ENCODE measurements at regions not wholly inside any gene's neighbourhood (a gene's known extent, or its start where the extent isn't known, plus 50 kb on each side); places are given as distances from the start of the nearest gene placed in this dataset.

DNA sequence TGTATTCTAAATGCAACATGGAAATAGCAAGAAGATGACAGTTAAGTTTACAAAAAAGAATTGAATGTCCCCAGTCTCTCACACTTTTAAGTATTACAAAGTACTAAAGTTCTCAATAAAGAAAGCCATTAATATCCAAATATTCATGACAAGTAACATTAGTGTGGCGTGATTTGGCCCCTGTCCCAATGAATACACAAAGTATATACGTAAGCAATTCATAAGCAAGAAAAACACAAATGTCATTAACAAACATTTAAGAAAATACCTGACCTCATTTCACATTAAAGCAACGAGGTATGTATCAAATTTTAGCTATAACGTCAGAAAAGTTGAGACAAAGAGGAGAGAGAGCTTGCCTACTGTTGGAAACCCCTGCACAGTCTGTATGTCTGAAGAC is 241.9 kb upstream of the IRS2 start:
- Histone ChIP-seq H3K4me1 (ENCODE audit: control insufficient read depth, insufficient read depth, low read length) (peaks cover 11% of the 10 kb centered on the region; the same call in 1 of the 2 replicates), H3K4me3 (ENCODE audit: low read depth, low read length) (no peak overlapping the region), H3K9ac (ENCODE audit: low read depth, low read length) (no peak overlapping the region), H3K9me3 (ENCODE audit: control insufficient read depth, insufficient read depth, low read length) (no peaks in the 10 kb centered on the region), H3K27me3 (ENCODE audit: control insufficient read depth, insufficient read depth, low read length) (no peaks in the 10 kb centered on the region), H3K36me3 (ENCODE audit: control insufficient read depth, insufficient read depth, low read length) (no peaks in the 10 kb centered on the region), H3K27ac (ENCODE audit: low read depth, low read length) (no peak overlapping the region)

DNA sequence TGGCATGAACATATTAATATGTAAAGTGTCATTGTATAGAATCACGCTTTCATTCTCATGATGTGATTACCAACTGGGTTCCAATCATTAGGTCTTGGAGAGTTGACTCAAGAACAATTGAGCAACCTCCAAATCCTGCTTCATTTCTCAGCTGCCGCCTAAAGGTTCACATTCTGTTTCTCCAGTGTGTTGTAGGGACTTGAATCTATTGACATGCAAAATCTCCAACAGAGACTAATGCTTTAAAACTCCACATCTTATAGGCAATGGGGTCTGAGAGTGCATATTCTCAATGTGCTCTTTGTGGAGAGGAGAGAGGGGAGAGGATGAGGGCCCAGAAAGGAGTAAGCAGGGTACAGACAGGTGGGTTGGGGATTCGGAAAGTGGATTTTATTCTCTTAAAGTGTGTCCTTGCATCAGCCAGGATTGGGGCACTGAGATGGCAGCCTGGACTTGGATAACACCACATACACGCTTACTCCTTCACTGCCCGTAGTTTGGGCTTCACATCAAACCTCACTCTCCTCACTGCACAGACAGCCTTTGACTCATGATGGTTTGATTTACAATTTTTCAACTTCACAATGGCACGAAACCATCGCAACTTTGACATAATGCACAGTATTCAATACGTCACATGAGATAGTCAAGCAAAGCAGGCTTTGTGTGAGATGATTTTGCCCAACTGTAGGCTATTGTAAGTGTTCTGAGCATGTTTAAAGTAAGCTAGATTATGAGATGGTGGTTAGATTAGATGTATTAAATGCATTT is 241.3 kb upstream of the IRS2 start:
- no peaks in the 10 kb centered on the region for H3K27me3 ChIP-seq (ENCODE audit: control insufficient read depth, insufficient read depth, low read length)
- no peaks in the 10 kb centered on the region for H3K9me3 ChIP-seq (ENCODE audit: control insufficient read depth, insufficient read depth, low read length)
- H3K36me3 ChIP-seq (ENCODE audit: control insufficient read depth, insufficient read depth, low read length), result no peaks in the 10 kb centered on the region
- no peak overlapping the region for H3K9ac ChIP-seq (ENCODE audit: low read depth, low read length)
- H3K4me1 ChIP-seq (ENCODE audit: control insufficient read depth, insufficient read depth, low read length), result peaks cover 11% of the 10 kb centered on the region; the same call in 1 of the 2 replicates
- H3K4me3 ChIP-seq (ENCODE audit: low read depth, low read length), result no peak overlapping the region
- no peak overlapping the region for H3K27ac ChIP-seq (ENCODE audit: low read depth, low read length)

DNA sequence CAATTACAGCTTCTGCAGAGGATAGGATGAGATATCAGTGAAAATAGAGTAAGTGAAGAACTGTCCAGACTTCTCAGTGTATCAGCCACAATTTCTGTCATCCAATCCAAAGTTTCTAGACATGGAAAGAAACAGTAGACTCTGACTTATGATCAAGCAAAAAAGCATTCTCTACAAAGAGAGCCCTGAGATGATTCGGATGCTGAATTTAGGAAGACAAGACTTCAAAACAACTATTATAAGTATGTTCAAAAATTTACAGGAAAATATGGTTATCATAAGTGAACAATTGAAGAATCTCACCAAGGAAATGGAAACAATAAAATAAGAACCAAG is 238.2 kb upstream of the IRS2 start:
- peaks cover 11% of the 10 kb centered on the region; the same call in 1 of the 2 replicates for H3K4me1 ChIP-seq (ENCODE audit: control insufficient read depth, insufficient read depth, low read length)
- no peaks in the 10 kb centered on the region for H3K9me3 ChIP-seq (ENCODE audit: control insufficient read depth, insufficient read depth, low read length)
- no peak overlapping the region for H3K4me3 ChIP-seq (ENCODE audit: low read depth, low read length)
- H3K9ac ChIP-seq (ENCODE audit: low read depth, low read length), result no peak overlapping the region
- H3K27me3 ChIP-seq (ENCODE audit: control insufficient read depth, insufficient read depth, low read length), result no peaks in the 10 kb centered on the region
- no peak overlapping the region for H3K27ac ChIP-seq (ENCODE audit: low read depth, low read length)
- H3K36me3 ChIP-seq (ENCODE audit: control insufficient read depth, insufficient read depth, low read length), result no peaks in the 10 kb centered on the region

DNA sequence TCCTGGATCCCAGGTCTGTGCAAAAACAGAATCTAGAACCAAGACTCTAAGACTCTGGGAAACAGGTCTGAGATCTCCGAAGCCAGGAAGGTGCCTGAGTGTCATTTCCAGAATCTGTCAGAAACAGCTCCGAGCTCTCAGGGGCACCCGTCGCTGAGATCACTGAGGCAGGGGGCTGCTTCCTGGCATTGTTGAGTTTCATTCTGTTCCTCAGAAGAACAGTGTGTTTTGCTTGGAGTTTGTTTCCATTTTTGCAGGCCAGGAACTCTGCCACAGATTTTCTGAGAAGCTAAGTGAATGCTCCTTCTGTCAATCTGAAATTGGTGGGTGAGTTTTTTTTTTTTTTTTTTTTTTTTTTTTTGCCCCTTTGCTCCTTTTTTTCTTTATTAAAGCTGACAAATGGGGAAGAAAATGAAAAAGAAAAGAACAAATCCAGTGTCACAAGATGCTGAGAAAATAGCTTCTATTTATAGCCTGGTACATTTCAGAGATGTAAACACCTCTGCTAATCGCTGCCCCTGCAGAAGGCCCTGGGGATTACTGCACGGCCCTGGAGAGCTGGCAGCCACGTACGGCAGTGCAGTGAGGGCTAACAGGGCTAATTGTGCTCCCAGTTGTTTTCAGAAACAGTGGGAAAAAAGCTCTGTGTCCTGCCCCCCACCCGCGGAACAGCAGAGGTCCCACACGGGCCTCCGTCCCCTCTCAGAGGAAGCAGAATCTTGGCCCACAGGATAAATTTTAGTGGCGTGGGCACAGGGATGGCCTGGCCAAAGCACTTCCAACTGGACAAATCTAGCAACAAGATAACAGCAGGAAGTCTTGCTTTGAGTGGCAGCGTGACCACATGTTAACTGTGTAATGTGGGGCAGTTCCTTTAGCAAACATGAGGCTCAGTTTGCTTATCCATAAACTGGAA is 237.6 kb upstream of the IRS2 start:
- Histone ChIP-seq H3K27ac (ENCODE audit: low read depth, low read length) (no peak overlapping the region), H3K27me3 (ENCODE audit: control insufficient read depth, insufficient read depth, low read length) (no peaks in the 10 kb centered on the region), H3K36me3 (ENCODE audit: control insufficient read depth, insufficient read depth, low read length) (no peaks in the 10 kb centered on the region), H3K4me3 (ENCODE audit: low read depth, low read length) (no peak overlapping the region), H3K4me1 (ENCODE audit: control insufficient read depth, insufficient read depth, low read length) (peaks cover 11% of the 10 kb centered on the region; the same call in 1 of the 2 replicates), H3K9me3 (ENCODE audit: control insufficient read depth, insufficient read depth, low read length) (no peaks in the 10 kb centered on the region), H3K9ac (ENCODE audit: low read depth, low read length) (no peak overlapping the region)

DNA sequence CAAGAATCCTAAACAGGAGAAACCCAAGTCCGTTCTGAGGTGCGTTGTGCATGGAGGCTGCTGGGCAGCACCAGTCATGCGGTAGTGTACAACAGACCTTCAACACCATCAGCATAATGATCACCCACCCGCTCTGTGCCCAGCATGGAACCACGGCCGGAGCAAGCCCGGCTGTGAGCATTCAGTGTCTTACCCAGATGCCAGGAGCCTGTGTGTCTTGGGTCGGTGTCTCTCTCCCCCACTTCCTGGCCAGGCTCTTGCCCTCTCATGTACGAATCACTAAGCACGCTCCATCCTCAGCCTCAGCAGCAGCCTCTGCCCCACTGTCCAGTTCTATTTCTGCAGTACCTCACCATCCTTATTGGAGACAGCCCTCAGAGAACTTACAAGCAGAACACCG is 231.6 kb upstream of the IRS2 start:
- H3K27me3 ChIP-seq (ENCODE audit: control insufficient read depth, insufficient read depth, low read length), result no peaks in the 10 kb centered on the region
- H3K9me3 ChIP-seq (ENCODE audit: control insufficient read depth, insufficient read depth, low read length), result no peaks in the 10 kb centered on the region
- H3K27ac ChIP-seq (ENCODE audit: low read depth, low read length), result no peak overlapping the region
- no peak overlapping the region for H3K9ac ChIP-seq (ENCODE audit: low read depth, low read length)
- H3K4me1 ChIP-seq (ENCODE audit: control insufficient read depth, insufficient read depth, low read length), result peaks cover 4% of the 10 kb centered on the region; the same call in 1 of the 2 replicates
- no peak overlapping the region for H3K4me3 ChIP-seq (ENCODE audit: low read depth, low read length)
- no peaks in the 10 kb centered on the region for H3K36me3 ChIP-seq (ENCODE audit: control insufficient read depth, insufficient read depth, low read length)

DNA sequence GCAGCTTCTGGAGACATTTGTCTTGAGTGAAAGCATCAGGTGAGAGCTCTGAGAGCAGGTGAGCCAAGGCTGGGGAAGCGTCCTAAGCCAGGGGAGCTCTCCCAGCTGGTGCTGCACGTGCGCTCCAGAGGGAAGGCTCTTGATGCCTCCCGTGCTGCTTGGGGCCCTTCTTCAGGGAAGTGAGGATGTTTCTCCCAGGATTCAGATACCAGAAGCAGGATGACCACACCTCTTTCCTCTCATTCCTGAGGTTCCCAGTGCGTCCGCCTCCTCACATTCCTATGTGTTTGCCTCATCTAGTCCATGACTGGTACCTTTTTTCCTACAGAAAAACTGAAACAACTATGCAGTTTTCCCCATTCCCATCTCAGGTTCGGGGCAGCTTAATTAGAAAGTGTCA is 231.0 kb upstream of the IRS2 start:
- Histone ChIP-seq H3K9me3 (ENCODE audit: control insufficient read depth, insufficient read depth, low read length) (no peaks in the 10 kb centered on the region), H3K36me3 (ENCODE audit: control insufficient read depth, insufficient read depth, low read length) (no peaks in the 10 kb centered on the region), H3K4me1 (ENCODE audit: control insufficient read depth, insufficient read depth, low read length) (peaks cover 4% of the 10 kb centered on the region; the same call in 1 of the 2 replicates), H3K27ac (ENCODE audit: low read depth, low read length) (no peak overlapping the region), H3K27me3 (ENCODE audit: control insufficient read depth, insufficient read depth, low read length) (no peaks in the 10 kb centered on the region), H3K9ac (ENCODE audit: low read depth, low read length) (no peak overlapping the region), H3K4me3 (ENCODE audit: low read depth, low read length) (no peak overlapping the region)

DNA sequence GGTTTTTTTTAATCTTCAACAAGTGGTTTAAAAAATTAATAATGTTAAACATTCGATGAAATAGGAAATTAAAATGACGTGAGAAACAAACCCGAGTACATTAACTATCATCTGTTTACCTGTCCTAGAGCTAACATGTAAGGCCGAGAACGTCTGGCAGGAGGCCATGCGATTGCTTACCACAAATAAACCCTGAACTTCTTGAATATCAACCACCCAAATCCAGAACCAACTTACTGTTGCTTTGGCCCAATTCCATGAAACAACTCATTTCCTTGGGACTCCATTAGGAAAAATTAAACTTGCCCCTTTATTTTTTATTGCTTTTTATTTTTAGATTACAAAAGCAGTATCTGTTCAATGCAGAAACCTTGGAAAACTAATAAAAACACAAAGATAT is 228.9 kb upstream of the IRS2 start:
- H3K9me3 ChIP-seq (ENCODE audit: control insufficient read depth, insufficient read depth, low read length), result no peaks in the 10 kb centered on the region
- no peak overlapping the region for H3K27ac ChIP-seq (ENCODE audit: low read depth, low read length)
- peaks cover 4% of the 10 kb centered on the region; the same call in 1 of the 2 replicates for H3K4me1 ChIP-seq (ENCODE audit: control insufficient read depth, insufficient read depth, low read length)
- H3K36me3 ChIP-seq (ENCODE audit: control insufficient read depth, insufficient read depth, low read length), result no peaks in the 10 kb centered on the region
- H3K9ac ChIP-seq (ENCODE audit: low read depth, low read length), result no peak overlapping the region
- no peak overlapping the region for H3K4me3 ChIP-seq (ENCODE audit: low read depth, low read length)
- H3K27me3 ChIP-seq (ENCODE audit: control insufficient read depth, insufficient read depth, low read length), result no peaks in the 10 kb centered on the region

DNA sequence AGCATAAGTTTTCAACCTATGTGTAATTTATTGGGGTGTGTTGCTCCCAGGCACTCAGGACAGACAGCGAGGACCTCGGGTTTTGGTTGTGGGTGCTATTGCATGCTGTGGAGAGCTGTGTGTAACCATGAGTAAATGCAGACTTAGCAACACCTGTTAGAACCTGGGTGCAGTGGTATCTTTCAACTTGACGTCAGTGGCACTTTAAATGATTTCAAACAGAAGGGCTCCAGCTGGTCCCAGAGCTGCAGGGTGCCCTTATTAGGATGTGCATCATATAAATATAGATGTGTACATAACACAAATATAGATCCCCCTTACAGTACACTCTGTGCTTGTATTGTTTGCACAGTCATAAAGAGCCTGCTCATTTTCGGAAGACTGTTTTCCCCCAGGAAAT is 228.3 kb upstream of the IRS2 start:
- H3K4me3 ChIP-seq (ENCODE audit: low read depth, low read length), result no peak overlapping the region
- H3K4me1 ChIP-seq (ENCODE audit: control insufficient read depth, insufficient read depth, low read length), result peaks cover 4% of the 10 kb centered on the region; the same call in 1 of the 2 replicates
- H3K27ac ChIP-seq (ENCODE audit: low read depth, low read length), result no peak overlapping the region
- no peaks in the 10 kb centered on the region for H3K36me3 ChIP-seq (ENCODE audit: control insufficient read depth, insufficient read depth, low read length)
- H3K27me3 ChIP-seq (ENCODE audit: control insufficient read depth, insufficient read depth, low read length), result no peaks in the 10 kb centered on the region
- H3K9ac ChIP-seq (ENCODE audit: low read depth, low read length), result no peak overlapping the region
- H3K9me3 ChIP-seq (ENCODE audit: control insufficient read depth, insufficient read depth, low read length), result no peaks in the 10 kb centered on the region

DNA sequence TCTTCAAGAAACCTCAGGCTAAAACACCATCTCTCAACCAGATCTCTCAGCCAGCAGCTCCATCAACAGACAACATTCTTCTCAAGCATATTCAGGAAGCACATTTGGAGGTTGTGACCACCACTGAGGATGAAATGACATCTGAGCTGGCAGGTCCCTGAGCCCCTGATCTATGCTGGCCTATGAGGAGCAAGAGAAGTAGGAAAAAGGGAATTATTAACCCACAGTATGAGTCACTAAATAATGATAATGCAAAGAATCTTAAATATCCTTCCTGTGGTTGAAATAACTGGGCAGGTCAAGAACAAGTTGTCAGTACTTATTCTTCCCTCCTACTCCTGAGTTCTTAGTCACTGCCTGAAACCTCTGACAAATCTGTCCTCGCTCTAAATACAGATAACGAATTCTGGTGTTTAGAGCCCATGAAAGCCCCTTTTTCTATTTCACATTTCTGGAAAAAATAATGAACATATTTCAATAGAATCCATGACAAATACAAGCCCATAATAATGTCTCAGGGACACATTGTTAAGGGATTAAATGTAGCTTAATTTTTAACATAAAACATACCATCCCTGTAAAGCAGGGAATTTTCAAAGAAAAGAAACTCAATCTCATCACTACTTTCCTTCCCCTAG is 225.8 kb upstream of the IRS2 start:
- Histone ChIP-seq H3K4me1 (ENCODE audit: control insufficient read depth, insufficient read depth, low read length) (no peaks in the 10 kb centered on the region), H3K27ac (ENCODE audit: low read depth, low read length) (no peak overlapping the region), H3K9ac (ENCODE audit: low read depth, low read length) (no peak overlapping the region)

DNA sequence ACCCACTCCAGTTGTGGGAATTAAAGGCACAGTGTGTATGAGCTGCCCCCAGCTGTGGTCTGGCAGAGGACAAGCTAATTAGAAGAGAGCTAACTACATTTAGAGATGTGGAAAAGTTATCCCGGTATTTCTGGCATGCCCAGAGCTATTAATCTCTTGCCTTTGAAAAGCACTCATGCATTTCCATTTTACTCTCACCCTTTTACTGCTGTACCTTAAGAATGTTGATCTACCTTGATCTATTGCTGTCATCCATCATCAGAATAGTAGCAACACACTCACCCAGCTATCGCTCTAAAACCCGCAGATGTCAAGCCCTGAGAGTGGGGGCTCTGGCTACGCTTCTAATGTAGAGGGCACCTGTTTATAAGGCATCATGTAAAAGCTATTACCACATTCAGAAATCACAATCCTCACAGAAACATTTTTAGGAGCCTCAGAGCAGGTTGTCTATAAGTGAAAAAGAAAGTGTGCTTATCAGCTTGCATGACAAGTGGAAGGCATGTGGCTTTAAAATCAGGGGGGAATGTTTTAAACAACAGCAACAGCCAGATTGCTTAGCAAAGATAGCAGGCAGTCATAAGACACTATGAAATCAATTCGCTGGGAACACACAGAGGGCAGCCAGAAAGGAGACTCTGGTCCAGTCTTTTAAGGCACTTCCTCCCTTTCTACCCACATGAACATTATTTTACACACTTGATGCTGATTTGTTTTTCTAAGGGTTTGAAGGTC is 224.2 kb upstream of the IRS2 start:
- H3K27me3 ChIP-seq (ENCODE audit: control insufficient read depth, insufficient read depth, low read length), result no peaks in the 10 kb centered on the region
- no peaks in the 10 kb centered on the region for H3K4me1 ChIP-seq (ENCODE audit: control insufficient read depth, insufficient read depth, low read length)
- H3K4me3 ChIP-seq (ENCODE audit: low read depth, low read length), result no peak overlapping the region
- H3K36me3 ChIP-seq (ENCODE audit: control insufficient read depth, insufficient read depth, low read length), result no peaks in the 10 kb centered on the region
- no peaks in the 10 kb centered on the region for H3K9me3 ChIP-seq (ENCODE audit: control insufficient read depth, insufficient read depth, low read length)
- H3K9ac ChIP-seq (ENCODE audit: low read depth, low read length), result no peak overlapping the region
- no peak overlapping the region for H3K27ac ChIP-seq (ENCODE audit: low read depth, low read length)

More for the DNA sequence above, 225.8 kb upstream of the IRS2 start:
- H3K4me3 ChIP-seq (ENCODE audit: low read depth, low read length), result no peak overlapping the region
- H3K36me3 ChIP-seq (ENCODE audit: control insufficient read depth, insufficient read depth, low read length), result no peaks in the 10 kb centered on the region
- H3K9me3 ChIP-seq (ENCODE audit: control insufficient read depth, insufficient read depth, low read length), result no peaks in the 10 kb centered on the region
- H3K27me3 ChIP-seq (ENCODE audit: control insufficient read depth, insufficient read depth, low read length), result no peaks in the 10 kb centered on the region

Data from HUES48 (cell line).